Bronchial epithelial cell (primary cell): ENCODE measurements at regions not wholly inside any gene's neighbourhood (a gene's known extent, or its start where the extent isn't known, plus 50 kb on each side); places are given as distances from the start of the nearest gene placed in this dataset.

Experiments
- DNase-seq: peaks from one replicate; pipeline ENCODE4 v3.0.0-alpha.2; 2010; ENCODE audit warnings: low read depth
- FAIRE-seq: peaks from 2 replicates; lab custom pipeline; 2011; peaks lifted over from hg19 to GRCh38; lab: Jason Lieb, UNC
- H3K27me3 ChIP-seq: 2 replicates; pipeline ENCODE4 v1.5.1; 2011; ENCODE audit warnings: low read length; ENCODE audit not compliant: control insufficient read depth, insufficient read depth
- H3K36me3 ChIP-seq: 2 replicates; pipeline ENCODE4 v1.5.1; 2011; ENCODE audit warnings: low read length; ENCODE audit not compliant: control insufficient read depth, insufficient read depth
- H3K4me3 ChIP-seq: 2 replicates; pipeline ENCODE4 v1.5.1; 2011; ENCODE audit warnings: mild to moderate bottlenecking, low read depth, low read length, control low read depth
- TF ChIP-seq, protein P1 (sequence below): IDR thresholded peaks from 2 replicates; pipeline ENCODE4 v1.5.1; 2011; ENCODE audit warnings: mild to moderate bottlenecking, moderate library complexity, low read length, control low read depth, inconsistent platforms; ENCODE audit not compliant: insufficient read depth, severe bottlenecking

DNA sequence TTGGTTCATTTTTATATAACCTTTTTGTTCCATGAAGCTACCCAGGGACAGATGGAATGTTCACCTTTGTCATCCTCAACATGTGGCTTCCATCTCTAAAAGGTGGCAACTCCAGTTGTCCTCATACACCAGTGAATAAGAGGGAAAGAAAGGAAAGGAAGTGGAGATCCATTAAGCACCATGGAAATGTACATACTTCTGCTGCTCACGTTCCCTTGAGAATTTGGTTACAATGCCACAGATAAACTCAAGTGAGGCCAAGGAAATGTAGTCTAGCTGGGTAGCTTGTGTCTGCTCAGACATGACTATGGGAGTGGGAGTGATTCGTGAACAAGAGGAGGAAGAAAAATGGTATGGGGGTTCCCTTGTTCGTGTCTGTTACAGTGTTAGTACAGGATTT, 237.1 kb upstream of the FAM3C start:
- no peaks in the 10 kb centered on the region for H3K36me3 ChIP-seq
- TF ChIP-seq, protein P1, sequence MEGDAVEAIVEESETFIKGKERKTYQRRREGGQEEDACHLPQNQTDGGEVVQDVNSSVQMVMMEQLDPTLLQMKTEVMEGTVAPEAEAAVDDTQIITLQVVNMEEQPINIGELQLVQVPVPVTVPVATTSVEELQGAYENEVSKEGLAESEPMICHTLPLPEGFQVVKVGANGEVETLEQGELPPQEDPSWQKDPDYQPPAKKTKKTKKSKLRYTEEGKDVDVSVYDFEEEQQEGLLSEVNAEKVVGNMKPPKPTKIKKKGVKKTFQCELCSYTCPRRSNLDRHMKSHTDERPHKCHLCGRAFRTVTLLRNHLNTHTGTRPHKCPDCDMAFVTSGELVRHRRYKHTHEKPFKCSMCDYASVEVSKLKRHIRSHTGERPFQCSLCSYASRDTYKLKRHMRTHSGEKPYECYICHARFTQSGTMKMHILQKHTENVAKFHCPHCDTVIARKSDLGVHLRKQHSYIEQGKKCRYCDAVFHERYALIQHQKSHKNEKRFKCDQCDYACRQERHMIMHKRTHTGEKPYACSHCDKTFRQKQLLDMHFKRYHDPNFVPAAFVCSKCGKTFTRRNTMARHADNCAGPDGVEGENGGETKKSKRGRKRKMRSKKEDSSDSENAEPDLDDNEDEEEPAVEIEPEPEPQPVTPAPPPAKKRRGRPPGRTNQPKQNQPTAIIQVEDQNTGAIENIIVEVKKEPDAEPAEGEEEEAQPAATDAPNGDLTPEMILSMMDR = no peak
- no peaks in the 10 kb centered on the region for H3K27me3 ChIP-seq
- DNase-seq (no peak), FAIRE-seq (no peak)
- no peak overlapping the region for H3K4me3 ChIP-seq

GRCh38 chr7:121624958-121625357, 228.8 kb upstream of the FAM3C start:
- DNase-seq = no peak
- Histone ChIP-seq H3K27me3 (no peaks in the 10 kb centered on the region), H3K4me3 (no peak overlapping the region), H3K36me3 (no peaks in the 10 kb centered on the region)
- FAIRE-seq = no peak
- TF ChIP-seq, protein P1 = no peak

DNA sequence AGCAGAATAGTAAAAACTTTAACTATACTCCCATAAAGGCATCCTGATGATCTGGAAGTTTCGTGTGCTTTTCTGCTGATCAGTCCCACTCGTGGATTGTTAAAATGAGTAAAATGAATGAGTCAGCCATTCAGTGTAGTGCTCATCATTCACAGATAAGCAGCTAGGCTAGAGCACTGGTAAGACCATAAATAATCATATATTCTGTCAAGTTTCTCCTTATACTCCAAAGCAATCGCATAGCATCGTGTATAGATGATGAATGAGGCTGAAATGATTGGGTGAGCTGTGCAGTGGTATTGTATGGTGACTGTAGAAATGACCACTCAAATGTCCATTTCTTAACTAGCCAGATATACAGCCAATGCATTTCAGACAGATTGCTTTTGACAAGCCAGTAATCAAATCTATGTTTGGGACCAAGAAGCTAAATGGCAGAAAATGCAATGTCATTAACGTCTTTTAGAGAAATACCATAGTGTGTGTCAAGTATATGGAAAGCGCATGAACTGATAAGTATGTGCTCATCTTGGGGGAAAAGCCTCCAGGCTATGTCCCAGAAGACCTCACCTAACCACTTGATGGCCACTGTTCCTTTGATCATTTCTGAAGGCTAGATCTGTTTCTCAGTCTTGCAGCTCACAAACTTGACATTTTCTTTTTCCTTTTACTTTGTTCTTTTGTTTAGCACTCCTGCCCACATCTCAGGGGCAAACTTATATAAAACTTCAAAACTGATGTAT, 227.2 kb upstream of the FAM3C start:
- FAIRE-seq (no peak), DNase-seq (peak; percentile 18)
- Histone ChIP-seq H3K36me3 (no peaks in the 10 kb centered on the region), H3K4me3 (no peak overlapping the region), H3K27me3 (no peaks in the 10 kb centered on the region)
- TF ChIP-seq, protein P1 = no peak

DNA sequence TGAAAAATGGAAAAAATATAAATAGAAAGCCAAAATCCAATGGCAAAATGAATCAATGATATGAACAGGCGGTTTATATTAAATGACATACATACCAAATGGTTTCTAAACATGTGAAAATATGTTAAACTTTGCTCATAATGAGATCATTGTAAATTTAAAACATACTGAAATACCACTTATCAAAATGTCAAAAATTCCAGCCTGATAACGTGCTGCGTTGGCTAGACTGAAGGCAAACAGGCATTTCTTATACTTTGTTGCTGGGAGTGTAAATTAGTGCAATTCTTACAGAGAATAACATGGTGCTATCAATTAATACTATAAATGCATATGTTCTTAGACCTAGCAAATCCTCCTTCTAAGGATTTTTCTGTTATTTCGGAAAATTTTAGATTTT, 225.8 kb upstream of the FAM3C start:
- Histone ChIP-seq H3K27me3 (no peaks in the 10 kb centered on the region), H3K4me3 (no peak overlapping the region), H3K36me3 (no peaks in the 10 kb centered on the region)
- DNase-seq (no peak), FAIRE-seq (no peak)
- TF ChIP-seq, protein P1 = no peak

GRCh38 chr7:121620953-121621606, 225.0 kb upstream of the FAM3C start:
- H3K36me3 ChIP-seq = no peaks in the 10 kb centered on the region
- DNase-seq (no peak), FAIRE-seq (no peak)
- H3K27me3 ChIP-seq = no peaks in the 10 kb centered on the region
- no peak overlapping the region for H3K4me3 ChIP-seq
- TF ChIP-seq, protein P1 = no peak

- FAIRE-seq = no peak
- DNase-seq = no peak
- Histone ChIP-seq H3K4me3 (no peak overlapping the region), H3K36me3 (no peaks in the 10 kb centered on the region), H3K27me3 (no peaks in the 10 kb centered on the region)
- TF ChIP-seq, protein P1 = no peak
Measured at GRCh38 chr7:121620206-121620605, 224.1 kb upstream of the FAM3C start.
